ENCODE measurements at regions not wholly inside any gene's neighbourhood (a gene's known extent, or its start where the extent isn't known, plus 50 kb on each side); places are given as distances from the start of the nearest gene placed in this dataset.
"Not testable (repeated sequence)": the region's sequence is repeated elsewhere in the genome, so short reads cannot be mapped to it uniquely, and the experiment has no call there.

GRCh38 chr18:15003636-15004269, 255.8 kb downstream of the ANKRD30B start:
- TF ChIP-seq CTCF, POLR2A (IDR thresholded peaks at IDR 0.05): not testable (repeated sequence)
